ENCODE measurements at regions not wholly inside any gene's neighbourhood (a gene's known extent, or its start where the extent isn't known, plus 50 kb on each side); places are given as distances from the start of the nearest gene placed in this dataset.

DNA sequence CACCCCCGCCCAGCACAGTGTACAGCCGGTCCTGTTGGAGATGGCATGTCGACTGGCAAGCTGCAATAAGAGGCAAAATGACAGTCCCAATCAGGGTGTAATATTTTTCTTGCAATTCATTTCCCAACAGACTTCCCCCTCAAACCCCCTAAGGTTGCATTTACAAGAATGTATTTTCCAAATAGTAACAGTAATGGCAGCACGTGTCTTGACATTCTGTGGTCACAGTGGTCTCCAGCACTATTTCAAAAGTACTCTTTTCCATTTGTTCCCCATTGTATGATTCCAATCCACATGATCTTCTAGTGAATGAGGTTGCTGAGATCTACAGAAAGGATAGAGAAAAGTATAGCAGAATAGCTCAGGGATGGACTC is 97.8 kb upstream of the CARMIL1 start:
- DNase-seq (ENCODE audit: extremely low spot score, unreplicated experiment), result no peak
- Mint-ChIP-seq H3K4me3 (ENCODE audit: unreplicated experiment) (no peak overlapping the region), H3K27me3 (ENCODE audit: unreplicated experiment) (no peaks in the 10 kb centered on the region), H3K27ac (ENCODE audit: unreplicated experiment) (no peak overlapping the region), H3K36me3 (ENCODE audit: unreplicated experiment) (no peaks in the 10 kb centered on the region), H3K9me3 (ENCODE audit: unreplicated experiment) (no peaks in the 10 kb centered on the region), H3K4me1 (ENCODE audit: unreplicated experiment) (peaks cover 44% of the 10 kb centered on the region)
- TF ChIP-seq, protein P1, sequence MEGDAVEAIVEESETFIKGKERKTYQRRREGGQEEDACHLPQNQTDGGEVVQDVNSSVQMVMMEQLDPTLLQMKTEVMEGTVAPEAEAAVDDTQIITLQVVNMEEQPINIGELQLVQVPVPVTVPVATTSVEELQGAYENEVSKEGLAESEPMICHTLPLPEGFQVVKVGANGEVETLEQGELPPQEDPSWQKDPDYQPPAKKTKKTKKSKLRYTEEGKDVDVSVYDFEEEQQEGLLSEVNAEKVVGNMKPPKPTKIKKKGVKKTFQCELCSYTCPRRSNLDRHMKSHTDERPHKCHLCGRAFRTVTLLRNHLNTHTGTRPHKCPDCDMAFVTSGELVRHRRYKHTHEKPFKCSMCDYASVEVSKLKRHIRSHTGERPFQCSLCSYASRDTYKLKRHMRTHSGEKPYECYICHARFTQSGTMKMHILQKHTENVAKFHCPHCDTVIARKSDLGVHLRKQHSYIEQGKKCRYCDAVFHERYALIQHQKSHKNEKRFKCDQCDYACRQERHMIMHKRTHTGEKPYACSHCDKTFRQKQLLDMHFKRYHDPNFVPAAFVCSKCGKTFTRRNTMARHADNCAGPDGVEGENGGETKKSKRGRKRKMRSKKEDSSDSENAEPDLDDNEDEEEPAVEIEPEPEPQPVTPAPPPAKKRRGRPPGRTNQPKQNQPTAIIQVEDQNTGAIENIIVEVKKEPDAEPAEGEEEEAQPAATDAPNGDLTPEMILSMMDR (IDR thresholded peaks at IDR 0.05), result no peak

DNA sequence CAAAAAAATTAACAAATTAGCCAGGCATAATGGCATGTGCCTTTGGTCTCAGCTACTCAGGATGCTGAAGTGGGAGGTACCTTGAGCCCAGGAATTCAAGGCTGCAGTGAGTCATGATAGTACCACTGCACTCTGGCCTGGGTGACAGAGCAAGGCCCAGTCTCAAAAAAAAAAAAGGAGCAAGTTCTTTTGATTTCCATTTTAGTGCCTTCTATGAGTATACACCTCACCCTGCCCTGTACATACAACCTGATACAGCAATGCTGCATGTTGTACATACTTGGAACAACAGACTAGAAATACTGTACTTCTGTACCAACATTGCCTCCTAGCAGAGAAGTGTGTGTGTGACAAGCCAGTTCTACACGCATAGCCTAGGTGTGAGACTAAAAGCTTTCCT is 97.3 kb upstream of the CARMIL1 start:
- H3K4me1 Mint-ChIP-seq (ENCODE audit: unreplicated experiment), result peaks cover 44% of the 10 kb centered on the region
- DNase-seq (ENCODE audit: extremely low spot score, unreplicated experiment), result no peak
- TF ChIP-seq, protein P1 (IDR thresholded peaks at IDR 0.05), result no peak
- H3K4me3 Mint-ChIP-seq (ENCODE audit: unreplicated experiment), result no peak overlapping the region
- no peaks in the 10 kb centered on the region for H3K27me3 Mint-ChIP-seq (ENCODE audit: unreplicated experiment)
- H3K9me3 Mint-ChIP-seq (ENCODE audit: unreplicated experiment), result no peaks in the 10 kb centered on the region
- no peak overlapping the region for H3K27ac Mint-ChIP-seq (ENCODE audit: unreplicated experiment)
- H3K36me3 Mint-ChIP-seq (ENCODE audit: unreplicated experiment), result no peaks in the 10 kb centered on the region

DNA sequence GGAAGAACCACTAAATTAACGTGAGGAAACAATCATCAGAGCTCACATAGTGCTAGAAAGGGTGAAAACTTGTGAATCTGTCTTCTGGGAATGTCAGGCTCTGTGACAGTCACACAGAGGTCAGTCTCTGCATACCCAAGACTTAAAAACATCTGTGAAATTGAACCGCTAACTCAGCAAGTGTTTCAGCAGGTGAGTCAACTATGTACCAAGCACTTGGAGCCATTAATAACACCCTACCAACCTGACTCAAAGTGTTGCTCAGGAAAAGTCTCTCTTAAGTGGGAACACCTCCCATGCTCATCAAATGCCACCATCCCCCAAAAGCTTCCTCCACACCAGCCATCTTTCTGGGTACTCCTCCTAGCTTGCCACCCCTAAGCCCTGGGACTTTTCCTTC is 92.3 kb upstream of the CARMIL1 start:
- Mint-ChIP-seq H3K36me3 (ENCODE audit: unreplicated experiment) (no peaks in the 10 kb centered on the region), H3K4me3 (ENCODE audit: unreplicated experiment) (no peak overlapping the region)

DNA sequence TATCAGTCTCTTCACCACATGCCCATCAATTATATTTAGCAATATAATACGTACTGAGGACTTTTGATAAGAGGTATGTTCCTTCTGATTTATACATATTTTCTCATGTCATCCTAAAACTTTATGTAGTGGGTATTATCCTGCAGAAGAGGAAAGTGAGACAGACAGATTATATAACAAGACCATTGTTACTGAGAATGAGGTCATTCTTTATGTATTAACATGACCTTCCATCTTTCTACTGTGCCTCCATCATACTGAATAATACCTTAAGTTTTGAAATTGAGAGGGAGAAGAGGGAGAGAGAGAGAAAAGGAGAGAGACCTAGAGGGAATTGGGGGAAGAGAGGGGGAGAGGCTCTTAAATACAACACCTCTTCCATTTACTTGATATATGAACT is 90.9 kb upstream of the CARMIL1 start:
- H3K36me3 Mint-ChIP-seq (ENCODE audit: unreplicated experiment), result no peaks in the 10 kb centered on the region
- no peak overlapping the region for H3K27ac Mint-ChIP-seq (ENCODE audit: unreplicated experiment)
- H3K9me3 Mint-ChIP-seq (ENCODE audit: unreplicated experiment), result no peaks in the 10 kb centered on the region
- H3K4me1 Mint-ChIP-seq (ENCODE audit: unreplicated experiment), result peaks cover 32% of the 10 kb centered on the region
- H3K27me3 Mint-ChIP-seq (ENCODE audit: unreplicated experiment), result no peaks in the 10 kb centered on the region
- H3K4me3 Mint-ChIP-seq (ENCODE audit: unreplicated experiment), result no peak overlapping the region
- TF ChIP-seq, protein P1 (IDR thresholded peaks at IDR 0.05), result no peak
- DNase-seq (ENCODE audit: extremely low spot score, unreplicated experiment), result no peak

More for the DNA sequence above, 92.3 kb upstream of the CARMIL1 start:
- no peak for DNase-seq (ENCODE audit: extremely low spot score, unreplicated experiment)
- Mint-ChIP-seq H3K9me3 (ENCODE audit: unreplicated experiment) (no peaks in the 10 kb centered on the region), H3K4me1 (ENCODE audit: unreplicated experiment) (peaks cover 22% of the 10 kb centered on the region), H3K27me3 (ENCODE audit: unreplicated experiment) (no peaks in the 10 kb centered on the region), H3K27ac (ENCODE audit: unreplicated experiment) (peak overlapping the region; percentile 40)
- TF ChIP-seq, protein P1 (IDR thresholded peaks at IDR 0.05), result no peak

DNA sequence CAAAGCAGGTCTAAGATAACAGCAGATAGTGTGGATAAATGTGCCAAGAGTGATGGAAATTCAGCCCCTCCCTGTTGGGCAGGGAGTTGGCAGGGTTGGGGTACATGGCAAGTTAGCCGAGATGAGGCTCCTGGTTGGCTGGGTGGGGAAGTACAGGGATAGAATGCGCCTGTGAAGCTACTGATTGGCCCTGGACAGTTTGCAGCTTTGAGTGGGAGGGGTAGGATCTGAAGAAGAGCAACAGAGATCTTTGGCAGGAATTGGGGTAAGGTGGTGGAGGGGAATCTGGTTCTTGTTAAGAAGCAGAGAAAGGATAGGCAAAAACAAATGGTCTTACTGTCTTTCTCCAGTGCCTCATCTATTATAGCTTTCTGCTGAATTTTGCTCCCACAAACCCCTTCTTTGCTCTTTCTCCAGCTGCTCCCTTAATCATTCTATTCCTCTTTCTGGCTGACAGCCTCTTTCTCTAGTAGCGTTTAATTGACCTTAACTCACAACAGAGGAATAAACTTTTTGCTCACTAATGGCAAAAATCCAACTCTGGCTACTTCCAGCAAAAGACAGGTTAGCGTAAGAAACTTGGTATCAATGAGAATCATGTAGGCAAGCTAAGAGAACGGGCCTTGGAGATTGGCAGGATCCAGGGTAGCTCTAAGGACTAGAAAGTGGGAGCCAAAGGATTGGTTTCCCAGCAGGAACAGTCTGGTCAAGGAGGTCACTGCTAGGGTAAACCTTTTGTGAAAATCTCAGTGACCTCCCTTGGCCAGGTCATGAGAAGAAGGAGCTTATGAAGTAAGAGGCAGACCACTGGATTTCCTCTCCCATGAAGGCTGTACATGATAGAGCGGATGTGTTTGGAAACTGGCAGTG is 86.3 kb upstream of the CARMIL1 start:
- Mint-ChIP-seq H3K27me3 (ENCODE audit: unreplicated experiment) (no peaks in the 10 kb centered on the region), H3K4me1 (ENCODE audit: unreplicated experiment) (peaks cover 53% of the 10 kb centered on the region), H3K4me3 (ENCODE audit: unreplicated experiment) (peak overlapping the region; percentile 56), H3K9me3 (ENCODE audit: unreplicated experiment) (no peaks in the 10 kb centered on the region), H3K27ac (ENCODE audit: unreplicated experiment) (peak overlapping the region; percentile 99), H3K36me3 (ENCODE audit: unreplicated experiment) (no peaks in the 10 kb centered on the region)
- TF ChIP-seq, protein P1 (IDR thresholded peaks at IDR 0.05), result no peak
- no peak for DNase-seq (ENCODE audit: extremely low spot score, unreplicated experiment)

Data from osteocyte (in vitro differentiated cells).